ENCODE measurements at regions not wholly inside any gene's neighbourhood (a gene's known extent, or its start where the extent isn't known, plus 50 kb on each side); places are given as distances from the start of the nearest gene placed in this dataset.

DNA sequence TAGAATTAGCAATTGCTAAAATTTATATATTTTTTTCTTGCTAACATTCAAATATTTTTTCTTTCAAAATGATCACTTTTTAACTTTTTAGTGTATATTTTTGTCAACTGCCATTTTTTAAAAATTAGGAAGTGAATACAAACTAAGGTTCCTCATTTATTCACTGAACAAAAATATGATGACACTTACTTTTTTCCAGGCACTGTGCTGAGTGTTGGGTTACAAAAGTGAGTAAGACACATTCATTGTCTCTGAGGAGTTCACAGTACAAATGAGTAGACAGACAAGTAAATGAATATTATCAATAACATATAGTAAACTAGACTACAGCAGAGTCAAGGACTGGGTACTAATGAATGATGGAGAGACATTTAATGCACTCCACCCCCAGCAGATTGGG, 543.5 kb downstream of the PDHA2 start:
- Histone ChIP-seq H4K20me1 (ENCODE audit: control insufficient read depth, insufficient read depth) (no peaks in the 10 kb centered on the region), H2AFZ (ENCODE audit: control insufficient read depth, low read depth, low read length) (no peak overlapping the region), H3K36me3 (ENCODE audit: control insufficient read depth in 2 of 2, insufficient read depth in 2 of 2, low read length in 1 of 2) (no peaks in the 10 kb centered on the region), H3K4me3 (no peak overlapping the region), H3K79me2 (ENCODE audit: control insufficient read depth, insufficient read depth, low read length) (no peaks in the 10 kb centered on the region), H3K4me1 (ENCODE audit: control insufficient read depth, insufficient read depth, low read length) (no peaks in the 10 kb centered on the region), H3K4me2 (ENCODE audit: control insufficient read depth, insufficient read depth) (no peak overlapping the region), H3K9ac (ENCODE audit: control insufficient read depth, insufficient read depth, low read length) (no peak overlapping the region), H3K27me3 (replicated peaks in 1 of 2; ENCODE audit: control insufficient read depth in 2 of 2, insufficient read depth in 2 of 2, low read length in 1 of 2) (no peaks in the 10 kb centered on the region), H3K27ac (ENCODE audit: control insufficient read depth, insufficient read depth) (no peak overlapping the region), H3K9me3 (replicated peaks; ENCODE audit: control insufficient read depth, insufficient read depth, low read length) (no peaks in the 10 kb centered on the region)
- no peak for TF ChIP-seq NFXL1 (IDR thresholded peaks at IDR 0.05; ENCODE audit: borderline replicate concordance)
- TF ChIP-seq, protein P1, sequence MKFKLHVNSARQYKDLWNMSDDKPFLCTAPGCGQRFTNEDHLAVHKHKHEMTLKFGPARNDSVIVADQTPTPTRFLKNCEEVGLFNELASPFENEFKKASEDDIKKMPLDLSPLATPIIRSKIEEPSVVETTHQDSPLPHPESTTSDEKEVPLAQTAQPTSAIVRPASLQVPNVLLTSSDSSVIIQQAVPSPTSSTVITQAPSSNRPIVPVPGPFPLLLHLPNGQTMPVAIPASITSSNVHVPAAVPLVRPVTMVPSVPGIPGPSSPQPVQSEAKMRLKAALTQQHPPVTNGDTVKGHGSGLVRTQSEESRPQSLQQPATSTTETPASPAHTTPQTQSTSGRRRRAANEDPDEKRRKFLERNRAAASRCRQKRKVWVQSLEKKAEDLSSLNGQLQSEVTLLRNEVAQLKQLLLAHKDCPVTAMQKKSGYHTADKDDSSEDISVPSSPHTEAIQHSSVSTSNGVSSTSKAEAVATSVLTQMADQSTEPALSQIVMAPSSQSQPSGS (IDR thresholded peaks at IDR 0.05; ENCODE audit: low read length): no peak
- TF ChIP-seq, protein P2, sequence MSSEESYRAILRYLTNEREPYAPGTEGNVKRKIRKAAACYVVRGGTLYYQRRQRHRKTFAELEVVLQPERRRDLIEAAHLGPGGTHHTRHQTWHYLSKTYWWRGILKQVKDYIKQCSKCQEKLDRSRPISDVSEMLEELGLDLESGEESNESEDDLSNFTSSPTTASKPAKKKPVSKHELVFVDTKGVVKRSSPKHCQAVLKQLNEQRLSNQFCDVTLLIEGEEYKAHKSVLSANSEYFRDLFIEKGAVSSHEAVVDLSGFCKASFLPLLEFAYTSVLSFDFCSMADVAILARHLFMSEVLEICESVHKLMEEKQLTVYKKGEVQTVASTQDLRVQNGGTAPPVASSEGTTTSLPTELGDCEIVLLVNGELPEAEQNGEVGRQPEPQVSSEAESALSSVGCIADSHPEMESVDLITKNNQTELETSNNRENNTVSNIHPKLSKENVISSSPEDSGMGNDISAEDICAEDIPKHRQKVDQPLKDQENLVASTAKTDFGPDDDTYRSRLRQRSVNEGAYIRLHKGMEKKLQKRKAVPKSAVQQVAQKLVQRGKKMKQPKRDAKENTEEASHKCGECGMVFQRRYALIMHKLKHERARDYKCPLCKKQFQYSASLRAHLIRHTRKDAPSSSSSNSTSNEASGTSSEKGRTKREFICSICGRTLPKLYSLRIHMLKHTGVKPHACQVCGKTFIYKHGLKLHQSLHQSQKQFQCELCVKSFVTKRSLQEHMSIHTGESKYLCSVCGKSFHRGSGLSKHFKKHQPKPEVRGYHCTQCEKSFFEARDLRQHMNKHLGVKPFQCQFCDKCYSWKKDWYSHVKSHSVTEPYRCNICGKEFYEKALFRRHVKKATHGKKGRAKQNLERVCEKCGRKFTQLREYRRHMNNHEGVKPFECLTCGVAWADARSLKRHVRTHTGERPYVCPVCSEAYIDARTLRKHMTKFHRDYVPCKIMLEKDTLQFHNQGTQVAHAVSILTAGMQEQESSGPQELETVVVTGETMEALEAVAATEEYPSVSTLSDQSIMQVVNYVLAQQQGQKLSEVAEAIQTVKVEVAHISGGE (CRISPR knock-in tag; IDR thresholded peaks at IDR 0.05): no peak
- TF ChIP-seq TCF7 (IDR thresholded peaks at IDR 0.05; ENCODE audit: borderline replicate concordance): no peak
- TF ChIP-seq HDAC2 (IDR thresholded peaks at IDR 0.05): no peak
- no peak for TF ChIP-seq MYC (IDR thresholded peaks at IDR 0.05; ENCODE audit: insufficient read depth, insufficient read length, insufficient replicate concordance, low read length, severe bottlenecking)
- TF ChIP-seq, protein P3, sequence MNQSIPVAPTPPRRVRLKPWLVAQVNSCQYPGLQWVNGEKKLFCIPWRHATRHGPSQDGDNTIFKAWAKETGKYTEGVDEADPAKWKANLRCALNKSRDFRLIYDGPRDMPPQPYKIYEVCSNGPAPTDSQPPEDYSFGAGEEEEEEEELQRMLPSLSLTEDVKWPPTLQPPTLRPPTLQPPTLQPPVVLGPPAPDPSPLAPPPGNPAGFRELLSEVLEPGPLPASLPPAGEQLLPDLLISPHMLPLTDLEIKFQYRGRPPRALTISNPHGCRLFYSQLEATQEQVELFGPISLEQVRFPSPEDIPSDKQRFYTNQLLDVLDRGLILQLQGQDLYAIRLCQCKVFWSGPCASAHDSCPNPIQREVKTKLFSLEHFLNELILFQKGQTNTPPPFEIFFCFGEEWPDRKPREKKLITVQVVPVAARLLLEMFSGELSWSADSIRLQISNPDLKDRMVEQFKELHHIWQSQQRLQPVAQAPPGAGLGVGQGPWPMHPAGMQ (IDR thresholded peaks at IDR 0.05; ENCODE audit: borderline replicate concordance): no peak
- TF ChIP-seq ZNF207 (IDR thresholded peaks at IDR 0.05; ENCODE audit: borderline replicate concordance): no peak
- TF ChIP-seq BMI1 (IDR thresholded peaks at IDR 0.05; ENCODE audit: borderline replicate concordance): no peak
- TF ChIP-seq MXI1 (IDR thresholded peaks at IDR 0.05; ENCODE audit: low read depth, low read length): no peak
- TF ChIP-seq, protein P4, sequence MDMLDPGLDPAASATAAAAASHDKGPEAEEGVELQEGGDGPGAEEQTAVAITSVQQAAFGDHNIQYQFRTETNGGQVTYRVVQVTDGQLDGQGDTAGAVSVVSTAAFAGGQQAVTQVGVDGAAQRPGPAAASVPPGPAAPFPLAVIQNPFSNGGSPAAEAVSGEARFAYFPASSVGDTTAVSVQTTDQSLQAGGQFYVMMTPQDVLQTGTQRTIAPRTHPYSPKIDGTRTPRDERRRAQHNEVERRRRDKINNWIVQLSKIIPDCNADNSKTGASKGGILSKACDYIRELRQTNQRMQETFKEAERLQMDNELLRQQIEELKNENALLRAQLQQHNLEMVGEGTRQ (IDR thresholded peaks at IDR 0.05; ENCODE audit: borderline replicate concordance, low read depth, low read length): no peak
- TF ChIP-seq, protein P5, sequence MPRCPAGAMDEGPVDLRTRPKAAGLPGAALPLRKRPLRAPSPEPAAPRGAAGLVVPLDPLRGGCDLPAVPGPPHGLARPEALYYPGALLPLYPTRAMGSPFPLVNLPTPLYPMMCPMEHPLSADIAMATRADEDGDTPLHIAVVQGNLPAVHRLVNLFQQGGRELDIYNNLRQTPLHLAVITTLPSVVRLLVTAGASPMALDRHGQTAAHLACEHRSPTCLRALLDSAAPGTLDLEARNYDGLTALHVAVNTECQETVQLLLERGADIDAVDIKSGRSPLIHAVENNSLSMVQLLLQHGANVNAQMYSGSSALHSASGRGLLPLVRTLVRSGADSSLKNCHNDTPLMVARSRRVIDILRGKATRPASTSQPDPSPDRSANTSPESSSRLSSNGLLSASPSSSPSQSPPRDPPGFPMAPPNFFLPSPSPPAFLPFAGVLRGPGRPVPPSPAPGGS (IDR thresholded peaks at IDR 0.05; ENCODE audit: borderline replicate concordance, insufficient read depth, low read depth, low read length, poor library complexity, severe bottlenecking): no peak
- no peak for TF ChIP-seq CREB1 (IDR thresholded peaks at IDR 0.05; ENCODE audit: low read depth)
- TF ChIP-seq ZSCAN29 (IDR thresholded peaks at IDR 0.05): no peak
- no peak for TF ChIP-seq SRF (IDR thresholded peaks at IDR 0.05; ENCODE audit: low read depth in 2 of 2, low read length in 2 of 2)
- TF ChIP-seq HDAC6 (IDR thresholded peaks at IDR 0.05; ENCODE audit: unreplicated experiment): no peak
- TF ChIP-seq NRF1 (conservative IDR thresholded peaks at IDR 0.05; ENCODE audit: low read depth, low read length): no peak
- BruUV-seq (replicated peaks): no TSS peak
- ChIA-PET POLR2A (no interaction called here), SMC1A (ENCODE audit: uncharacterized antibody, unreplicated experiment) (no interaction called here), RAD21 (ENCODE audit: unreplicated experiment) (no interaction called here), CTCF (no interaction called here)
- FAIRE-seq (no peak), DNase-seq (ENCODE audit: low read depth, low spot score) (no peak), ATAC-seq (no peak)
- in situ Hi-C loops (cut with MboI) (no loop called here), intact Hi-C loops (cut with micrococcal nuclease; ENCODE audit: unreplicated experiment) (no loop called here)

Data from GM12878 (cell line).